ENCODE measurements at regions not wholly inside any gene's neighbourhood (a gene's known extent, or its start where the extent isn't known, plus 50 kb on each side); places are given as distances from the start of the nearest gene placed in this dataset.

DNA sequence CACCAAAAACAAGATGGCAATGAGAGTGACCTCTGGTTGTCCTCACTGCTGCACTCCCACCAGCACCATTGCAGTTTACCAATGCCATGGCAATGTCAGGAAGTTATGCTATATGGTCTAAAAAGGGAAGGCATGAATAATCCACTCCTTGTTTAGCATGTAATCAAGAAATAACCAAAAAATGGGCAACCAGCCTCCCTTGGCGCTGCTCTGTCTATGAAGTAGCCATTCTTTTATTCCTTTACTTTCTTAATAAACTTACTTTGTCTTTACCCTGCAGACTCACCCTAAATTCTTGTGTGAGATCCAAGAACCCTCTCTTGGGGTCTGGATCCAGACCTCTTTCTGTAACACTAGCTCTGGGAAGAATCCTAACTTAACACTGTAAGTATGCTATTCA is 127.4 kb upstream of the IFNE start:
- Histone ChIP-seq H3F3A (ENCODE audit: insufficient read depth, low read length) (no peaks in the 10 kb centered on the region), H3K9ac (ENCODE audit: low read length) (no peak overlapping the region), H3K36me3 (replicated peaks; ENCODE audit: insufficient read depth, low read length) (no peaks in the 10 kb centered on the region)

DNA sequence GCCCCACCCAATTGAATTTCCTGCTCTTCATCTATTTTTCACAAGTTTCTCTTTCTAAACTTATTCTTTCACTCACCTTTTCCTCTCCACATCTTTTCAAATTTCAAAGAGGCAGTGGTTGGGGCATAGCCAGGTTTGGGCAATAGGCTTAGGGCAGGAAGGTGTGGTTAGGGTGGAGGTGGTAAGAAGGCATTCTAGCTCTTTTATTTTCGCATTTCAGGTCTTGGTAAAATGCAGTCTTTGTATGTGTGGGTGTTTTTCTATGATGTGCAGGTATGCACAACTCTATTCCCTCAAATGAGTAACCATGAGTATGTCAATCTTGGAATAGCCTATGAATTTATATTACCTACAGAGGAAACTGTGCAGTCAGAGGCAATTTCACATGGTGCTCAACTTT is 129.8 kb upstream of the IFNE start:
- Histone ChIP-seq H3K36me3 (replicated peaks; ENCODE audit: insufficient read depth, low read length) (no peaks in the 10 kb centered on the region), H3K27ac (ENCODE audit: low read length) (no peak overlapping the region), H3K4me2 (ENCODE audit: low read depth, low read length) (no peak overlapping the region), H3K27me3 (replicated peaks; ENCODE audit: insufficient read depth, low read length) (no peaks in the 10 kb centered on the region), H4K20me1 (ENCODE audit: insufficient read depth, low read length) (no peaks in the 10 kb centered on the region), H3F3A (ENCODE audit: insufficient read depth, low read length) (no peaks in the 10 kb centered on the region), H3K9me3 (replicated peaks; ENCODE audit: insufficient read depth, low read length) (no peaks in the 10 kb centered on the region), H3K9me2 (replicated peaks; ENCODE audit: insufficient read depth, low read length) (no peaks in the 10 kb centered on the region), H3K4me3 (ENCODE audit: low read length) (no peak overlapping the region), H3K9ac (ENCODE audit: low read length) (no peak overlapping the region), H3K4me1 (ENCODE audit: low read length) (no peaks in the 10 kb centered on the region), H2AFZ (ENCODE audit: low read length) (no peak overlapping the region), H3K79me2 (ENCODE audit: low read length) (no peaks in the 10 kb centered on the region)
- no peak for TF ChIP-seq EZH2phosphoT487 (IDR thresholded peaks at IDR 0.05; ENCODE audit: low read length)
- TF ChIP-seq EZH2 (optimal IDR thresholded peaks at IDR 0.05; ENCODE audit: low read depth, low read length) = no peak
- TF ChIP-seq, protein P1, sequence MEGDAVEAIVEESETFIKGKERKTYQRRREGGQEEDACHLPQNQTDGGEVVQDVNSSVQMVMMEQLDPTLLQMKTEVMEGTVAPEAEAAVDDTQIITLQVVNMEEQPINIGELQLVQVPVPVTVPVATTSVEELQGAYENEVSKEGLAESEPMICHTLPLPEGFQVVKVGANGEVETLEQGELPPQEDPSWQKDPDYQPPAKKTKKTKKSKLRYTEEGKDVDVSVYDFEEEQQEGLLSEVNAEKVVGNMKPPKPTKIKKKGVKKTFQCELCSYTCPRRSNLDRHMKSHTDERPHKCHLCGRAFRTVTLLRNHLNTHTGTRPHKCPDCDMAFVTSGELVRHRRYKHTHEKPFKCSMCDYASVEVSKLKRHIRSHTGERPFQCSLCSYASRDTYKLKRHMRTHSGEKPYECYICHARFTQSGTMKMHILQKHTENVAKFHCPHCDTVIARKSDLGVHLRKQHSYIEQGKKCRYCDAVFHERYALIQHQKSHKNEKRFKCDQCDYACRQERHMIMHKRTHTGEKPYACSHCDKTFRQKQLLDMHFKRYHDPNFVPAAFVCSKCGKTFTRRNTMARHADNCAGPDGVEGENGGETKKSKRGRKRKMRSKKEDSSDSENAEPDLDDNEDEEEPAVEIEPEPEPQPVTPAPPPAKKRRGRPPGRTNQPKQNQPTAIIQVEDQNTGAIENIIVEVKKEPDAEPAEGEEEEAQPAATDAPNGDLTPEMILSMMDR (IDR thresholded peaks at IDR 0.05; ENCODE audit: low read length) = no peak
- no peak for DNase-seq

More for the DNA sequence above, 127.4 kb upstream of the IFNE start:
- no peak for DNase-seq
- H4K20me1 ChIP-seq (ENCODE audit: insufficient read depth, low read length) = no peaks in the 10 kb centered on the region
- H3K27ac ChIP-seq (ENCODE audit: low read length) = no peak overlapping the region
- H3K4me3 ChIP-seq (ENCODE audit: low read length) = no peak overlapping the region
- no peaks in the 10 kb centered on the region for H3K9me3 ChIP-seq (replicated peaks; ENCODE audit: insufficient read depth, low read length)
- H3K9me2 ChIP-seq (replicated peaks; ENCODE audit: insufficient read depth, low read length) = no peaks in the 10 kb centered on the region
- no peaks in the 10 kb centered on the region for H3K79me2 ChIP-seq (ENCODE audit: low read length)
- TF ChIP-seq EZH2 (optimal IDR thresholded peaks at IDR 0.05; ENCODE audit: low read depth, low read length) = no peak
- TF ChIP-seq EZH2phosphoT487 (IDR thresholded peaks at IDR 0.05; ENCODE audit: low read length) = no peak
- TF ChIP-seq, protein P1 (IDR thresholded peaks at IDR 0.05; ENCODE audit: low read length) = no peak
- H2AFZ ChIP-seq (ENCODE audit: low read length) = no peak overlapping the region
- no peaks in the 10 kb centered on the region for H3K27me3 ChIP-seq (replicated peaks; ENCODE audit: insufficient read depth, low read length)
- no peak overlapping the region for H3K4me2 ChIP-seq (ENCODE audit: low read depth, low read length)
- no peaks in the 10 kb centered on the region for H3K4me1 ChIP-seq (ENCODE audit: low read length)

- no peak overlapping the region for H3K9ac ChIP-seq (ENCODE audit: low read length)
Observed at GRCh38 chr9:21615018-21615417, 132.9 kb upstream of the IFNE start.

More at GRCh38 chr9:21615018-21615417, 132.9 kb upstream of the IFNE start:
- Histone ChIP-seq H3K9me3 (replicated peaks; ENCODE audit: insufficient read depth, low read length) (no peaks in the 10 kb centered on the region), H3K27ac (ENCODE audit: low read length) (no peak overlapping the region), H3K36me3 (replicated peaks; ENCODE audit: insufficient read depth, low read length) (no peaks in the 10 kb centered on the region), H3K4me1 (ENCODE audit: low read length) (no peaks in the 10 kb centered on the region), H3K4me2 (ENCODE audit: low read depth, low read length) (no peak overlapping the region), H2AFZ (ENCODE audit: low read length) (no peak overlapping the region), H3K79me2 (ENCODE audit: low read length) (no peaks in the 10 kb centered on the region), H3K4me3 (ENCODE audit: low read length) (no peak overlapping the region), H3K9me2 (replicated peaks; ENCODE audit: insufficient read depth, low read length) (no peaks in the 10 kb centered on the region), H4K20me1 (ENCODE audit: insufficient read depth, low read length) (no peaks in the 10 kb centered on the region), H3K27me3 (replicated peaks; ENCODE audit: insufficient read depth, low read length) (no peaks in the 10 kb centered on the region), H3F3A (ENCODE audit: insufficient read depth, low read length) (no peaks in the 10 kb centered on the region)
- DNase-seq = no peak
- no peak for TF ChIP-seq EZH2phosphoT487 (IDR thresholded peaks at IDR 0.05; ENCODE audit: low read length)
- TF ChIP-seq, protein P1 (IDR thresholded peaks at IDR 0.05; ENCODE audit: low read length) = no peak
- TF ChIP-seq EZH2 (optimal IDR thresholded peaks at IDR 0.05; ENCODE audit: low read depth, low read length) = no peak

Measured in MM.1S (cell line).